Hypothalamus (tissue), 51 donors: ENCODE measurements at regions not wholly inside any gene's neighbourhood (a gene's known extent, or its start where the extent isn't known, plus 50 kb on each side); places are given as distances from the start of the nearest gene placed in this dataset.

ENCODE experiments used
- DNase-seq, 51 donors: peaks; one replicate each; lab custom pipeline; 2025; lab: John Stamatoyannopoulos, UW

- no peak for DNase-seq
Observed at GRCh38 chr16:65294165-65294564, 172.3 kb upstream of the CDH11 start.

- no peak for DNase-seq
Observed at GRCh38 chr16:65289022-65289421, 167.2 kb upstream of the CDH11 start.

GRCh38 chr16:65287307-65287706 lies 165.4 kb upstream of the CDH11 start:
- DNase-seq = no peak

- no peak for DNase-seq
Observed at GRCh38 chr16:65285128-65286048, 163.5 kb upstream of the CDH11 start.

- no peak for DNase-seq
Observed at GRCh38 chr16:65284626-65285025, 162.8 kb upstream of the CDH11 start.

- DNase-seq = no peak
Observed at GRCh38 chr16:65283181-65283651, 161.4 kb upstream of the CDH11 start.

GRCh38 chr16:65281586-65281985 lies 159.7 kb upstream of the CDH11 start:
- no peak for DNase-seq

GRCh38 chr16:65280845-65281512 lies 159.1 kb upstream of the CDH11 start:
- DNase-seq = no peak

- DNase-seq = no peak
Observed at GRCh38 chr16:65279576-65279975, 157.7 kb upstream of the CDH11 start.

GRCh38 chr16:65278874-65279273 lies 157.0 kb upstream of the CDH11 start:
- no peak for DNase-seq

- no peak for DNase-seq
Observed at GRCh38 chr16:65274566-65274965, 152.7 kb upstream of the CDH11 start.

- no peak for DNase-seq
Observed at GRCh38 chr16:65272699-65273414, 151.0 kb upstream of the CDH11 start.

- DNase-seq = no peak
Observed at GRCh38 chr16:65271996-65272395, 150.1 kb upstream of the CDH11 start.

GRCh38 chr16:65268331-65268730 lies 146.5 kb upstream of the CDH11 start:
- DNase-seq = no peak

- no peak for DNase-seq
Observed at GRCh38 chr16:65263896-65264295, 142.0 kb upstream of the CDH11 start.

GRCh38 chr16:65260746-65261145 lies 138.9 kb upstream of the CDH11 start:
- DNase-seq = no peak

- DNase-seq = no peak
Observed at GRCh38 chr16:65254144-65254543, 132.3 kb upstream of the CDH11 start.

- no peak for DNase-seq
Observed at GRCh38 chr16:65249768-65250167, 127.9 kb upstream of the CDH11 start.

GRCh38 chr16:65244787-65245186 lies 122.9 kb upstream of the CDH11 start:
- DNase-seq = no peak

GRCh38 chr16:65235339-65236177 lies 113.7 kb upstream of the CDH11 start:
- no peak for DNase-seq
